SHP77 treated with DMSO at 0.1 percent for 48 hours (cell line): ENCODE measurements at regions not wholly inside any gene's neighbourhood (a gene's known extent, or its start where the extent isn't known, plus 50 kb on each side); places are given as distances from the start of the nearest gene placed in this dataset.

Source experiments
- DNase-seq: peaks from one replicate; lab custom pipeline; 2025; lab: John Stamatoyannopoulos, UW

GRCh38 chr10:123455861-123456260 is 210.3 kb upstream of the GPR26 start:
- no peak for DNase-seq

- DNase-seq, result no peak
Measured at GRCh38 chr10:123458933-123459332, 207.2 kb upstream of the GPR26 start.

GRCh38 chr10:123459371-123460091 is 206.6 kb upstream of the GPR26 start:
- no peak for DNase-seq

- DNase-seq, result no peak
Measured at GRCh38 chr10:123462246-123462645, 203.9 kb upstream of the GPR26 start.

- no peak for DNase-seq
Measured at GRCh38 chr10:123462756-123463155, 203.4 kb upstream of the GPR26 start.

GRCh38 chr10:123463181-123463580 is 203.0 kb upstream of the GPR26 start:
- DNase-seq, result no peak

GRCh38 chr10:123463698-123464097 is 202.5 kb upstream of the GPR26 start:
- no peak for DNase-seq

GRCh38 chr10:123464430-123465323 is 201.5 kb upstream of the GPR26 start:
- no peak for DNase-seq

GRCh38 chr10:123470336-123470921 is 195.7 kb upstream of the GPR26 start:
- no peak for DNase-seq

- DNase-seq, result no peak
Measured at GRCh38 chr10:123471811-123472210, 194.3 kb upstream of the GPR26 start.

- no peak for DNase-seq
Measured at GRCh38 chr10:123472606-123473005, 193.5 kb upstream of the GPR26 start.

GRCh38 chr10:123474700-123475099 is 191.5 kb upstream of the GPR26 start:
- DNase-seq, result no peak

GRCh38 chr10:123475466-123475865 is 190.7 kb upstream of the GPR26 start:
- no peak for DNase-seq

- no peak for DNase-seq
Measured at GRCh38 chr10:123478116-123478515, 188.0 kb upstream of the GPR26 start.

GRCh38 chr10:123479640-123480039 is 186.5 kb upstream of the GPR26 start:
- no peak for DNase-seq

GRCh38 chr10:123480344-123480743 is 185.8 kb upstream of the GPR26 start:
- no peak for DNase-seq

- DNase-seq, result no peak
Measured at GRCh38 chr10:123480845-123481244, 185.3 kb upstream of the GPR26 start.

- DNase-seq, result no peak
Measured at GRCh38 chr10:123484722-123485121, 181.4 kb upstream of the GPR26 start.

- DNase-seq, result no peak
Measured at GRCh38 chr10:123485341-123485960, 180.7 kb upstream of the GPR26 start.

- no peak for DNase-seq
Measured at GRCh38 chr10:123488436-123488835, 177.7 kb upstream of the GPR26 start.

- DNase-seq, result no peak
Measured at GRCh38 chr10:123491364-123491763, 174.8 kb upstream of the GPR26 start.

GRCh38 chr10:123492016-123492415 is 174.1 kb upstream of the GPR26 start:
- DNase-seq, result no peak
